PC-9 (cell line): ENCODE measurements at regions not wholly inside any gene's neighbourhood (a gene's known extent, or its start where the extent isn't known, plus 50 kb on each side); places are given as distances from the start of the nearest gene placed in this dataset.
"Not testable (repeated sequence)": the region's sequence is repeated elsewhere in the genome, so short reads cannot be mapped to it uniquely, and the experiment has no call there.

Source experiments
- BruUV-seq: library from RNA; stranded (reverse); fragments of 400-500 nt; replicated peaks from 2 replicates; lab custom pipeline; 2021; lab: Mats Ljungman, UMichigan
- CTCF ChIA-PET: fragments of 300-600 bp; sonication (Branson Sonifier 250); formaldehyde crosslinking; loops from one replicate; lab custom pipeline; 2022; ENCODE audit warnings: antibody characterized with exemption; lab: Charles Lee
- POLR2A ChIA-PET: fragments of 300-600 bp; sonication (Branson Sonifier 250); formaldehyde crosslinking; loops from one replicate; lab custom pipeline; 2022; ENCODE audit warnings: antibody characterized with exemption; ENCODE audit not compliant: unreplicated experiment; lab: Charles Lee
- DNase-seq, 2 experiments: peaks; one replicate each; pipeline versions ENCODE4 v3.0.0 to v3.0.0-alpha.2; 2015 to 2022; ENCODE audit warnings: mixed read lengths in 1 of 2
- H2AFZ ChIP-seq: fragments of 200-600 bp; sonication (generic); 2 replicates; pipeline ENCODE4 v1.8.1; 2017; ENCODE audit warnings: antibody characterized with exemption
- H3F3A ChIP-seq: fragments of 200-600 bp; sonication (generic); 2 replicates; pipeline ENCODE4 v1.8.1; 2017; ENCODE audit warnings: antibody characterized with exemption, mild to moderate bottlenecking, low read depth; ENCODE audit not compliant: insufficient read depth
- H3K27ac ChIP-seq: fragments of 200-600 bp; sonication (generic); 2 replicates; pipeline ENCODE4 v1.6.1; 2016; ENCODE audit warnings: mixed run types
- H3K27me3 ChIP-seq: fragments of 200-600 bp; sonication (generic); 2 replicates; pipeline ENCODE4 v1.6.1; 2016; ENCODE audit warnings: low read depth, mixed run types; ENCODE audit not compliant: insufficient read depth
- H3K36me3 ChIP-seq: fragments of 200-600 bp; sonication (generic); 2 replicates; pipeline ENCODE4 v1.6.1; 2016; ENCODE audit warnings: low read depth, mixed run types
- H3K4me1 ChIP-seq: fragments of 200-600 bp; sonication (generic); replicated peaks from 2 replicates; pipeline ENCODE4 v1.6.1; 2016; ENCODE audit warnings: mixed run types; ENCODE audit not compliant: insufficient read depth
- H3K4me2 ChIP-seq: fragments of 200-600 bp; sonication (generic); 2 replicates; pipeline ENCODE4 v1.6.1; 2017; ENCODE audit warnings: mixed run types
- H3K4me3 ChIP-seq: fragments of 200-600 bp; sonication (generic); 2 replicates; pipeline ENCODE4 v1.6.1; 2016; ENCODE audit warnings: mixed run types
- H3K79me2 ChIP-seq: fragments of 200-600 bp; sonication (generic); 2 replicates; pipeline ENCODE4 v1.6.1; 2017; ENCODE audit warnings: low read depth, mixed run types
- H3K9me2 ChIP-seq: fragments of 200-600 bp; sonication (generic); 2 replicates; pipeline ENCODE4 v1.8.1; 2017; ENCODE audit warnings: mild to moderate bottlenecking; ENCODE audit not compliant: insufficient read depth
- H3K9me3 ChIP-seq: fragments of 200-600 bp; sonication (generic); 2 replicates; pipeline ENCODE4 v1.8.1; 2016; ENCODE audit warnings: low read depth; ENCODE audit not compliant: insufficient read depth
- H4K20me1 ChIP-seq: fragments of 200-600 bp; sonication (generic); 2 replicates; pipeline ENCODE4 v1.8.1; 2017; ENCODE audit not compliant: insufficient read depth
- CTCF ChIP-seq: fragments of 200-600 bp; sonication (generic); conservative IDR thresholded peaks from 2 replicates; pipeline ENCODE4 v1.6.1; 2017; ENCODE audit warnings: mixed run types, antibody characterized with exemption, mild to moderate bottlenecking, moderate library complexity
- EZH2 ChIP-seq: fragments of 200-600 bp; sonication (generic); IDR thresholded peaks from 2 replicates; pipeline ENCODE4 v1.8.0; 2017; ENCODE audit warnings: antibody characterized with exemption, low read depth
- intact Hi-C: fragments of 100-400 bp; cut with micrococcal nuclease; formaldehyde crosslinking; loops from one replicate; pipeline ENCODE4 v1.10.0; 2022; ENCODE audit not compliant: unreplicated experiment

GRCh38 chr4:148542922-148543623 is 100.9 kb upstream of the NR3C2 start:
- no peak for TF ChIP-seq CTCF
- no peaks in the 10 kb centered on the region for H3K36me3 ChIP-seq

GRCh38 chr4:148540622-148541326 is 98.6 kb upstream of the NR3C2 start:
- H3K9me2 ChIP-seq = no peaks in the 10 kb centered on the region
- DNase-seq = no peak
- no peaks in the 10 kb centered on the region for H3K9me3 ChIP-seq
- H3K27ac ChIP-seq = no peak overlapping the region
- no peaks in the 10 kb centered on the region for H3K79me2 ChIP-seq
- intact Hi-C loops = no loop called here
- no peak overlapping the region for H2AFZ ChIP-seq
- TF ChIP-seq CTCF (no peak), EZH2 (no peak)
- no peaks in the 10 kb centered on the region for H3K27me3 ChIP-seq
- ChIA-PET CTCF (no interaction called here), POLR2A (no interaction called here)
- H3K4me2 ChIP-seq = no peak overlapping the region
- H3K4me3 ChIP-seq = no peak overlapping the region
- H3K36me3 ChIP-seq = no peaks in the 10 kb centered on the region
- no peaks in the 10 kb centered on the region for H3K4me1 ChIP-seq
- no peaks in the 10 kb centered on the region for H4K20me1 ChIP-seq
- no peaks in the 10 kb centered on the region for H3F3A ChIP-seq
- BruUV-seq = no TSS peak

More at GRCh38 chr4:148542922-148543623, 100.9 kb upstream of the NR3C2 start:
- POLR2A ChIA-PET = no interaction called here
- H3K79me2 ChIP-seq = no peaks in the 10 kb centered on the region
- H3K4me2 ChIP-seq = no peak overlapping the region
- no peaks in the 10 kb centered on the region for H3F3A ChIP-seq
- H3K4me1 ChIP-seq = no peaks in the 10 kb centered on the region
- H3K9me3 ChIP-seq = no peaks in the 10 kb centered on the region
- no peaks in the 10 kb centered on the region for H3K9me2 ChIP-seq
- intact Hi-C loops = no loop called here
- H4K20me1 ChIP-seq = no peaks in the 10 kb centered on the region
- H3K27me3 ChIP-seq = no peaks in the 10 kb centered on the region
- H3K27ac ChIP-seq = no peak overlapping the region
- DNase-seq = no peak
- CTCF ChIA-PET = no interaction called here
- H3K4me3 ChIP-seq = no peak overlapping the region
- BruUV-seq = no TSS peak
- H2AFZ ChIP-seq = no peak overlapping the region

- BruUV-seq = no TSS peak
Observed at GRCh38 chr4:148539387-148539786, 97.2 kb upstream of the NR3C2 start.

GRCh38 chr4:148533851-148534250 is 91.6 kb upstream of the NR3C2 start:
- H3K36me3 ChIP-seq, H3K79me2 ChIP-seq, H3K27me3 ChIP-seq, H3K4me2 ChIP-seq, H3K27ac ChIP-seq, H4K20me1 ChIP-seq, H3K4me3 ChIP-seq, CTCF ChIA-PET, H3K9me3 ChIP-seq, intact Hi-C loops, H2AFZ ChIP-seq, H3K4me1 ChIP-seq, BruUV-seq, H3K9me2 ChIP-seq, DNase-seq, H3F3A ChIP-seq, POLR2A ChIA-PET: not testable (repeated sequence)

More at GRCh38 chr4:148539387-148539786, 97.2 kb upstream of the NR3C2 start:
- TF ChIP-seq CTCF = no peak
- TF ChIP-seq EZH2 = no peak
- Histone ChIP-seq H3K9me3 (no peaks in the 10 kb centered on the region), H3K9me2 (no peaks in the 10 kb centered on the region), H3K36me3 (no peaks in the 10 kb centered on the region), H3K4me2 (no peak overlapping the region), H3K79me2 (no peaks in the 10 kb centered on the region), H4K20me1 (no peaks in the 10 kb centered on the region), H2AFZ (no peak overlapping the region), H3K4me1 (no peaks in the 10 kb centered on the region), H3F3A (no peaks in the 10 kb centered on the region), H3K4me3 (no peak overlapping the region), H3K27ac (no peak overlapping the region), H3K27me3 (no peaks in the 10 kb centered on the region)
- CTCF ChIA-PET = no interaction called here
- peak in 1 of 2 experiments; percentile 37 for DNase-seq
- POLR2A ChIA-PET = no interaction called here
- intact Hi-C loops = no loop called here
